Sigmoid colon (tissue), 4 donors: ENCODE measurements at regions not wholly inside any gene's neighbourhood (a gene's known extent, or its start where the extent isn't known, plus 50 kb on each side); places are given as distances from the start of the nearest gene placed in this dataset.

Experiments used
- CTCF ChIP-seq, 4 experiments: fragments of 450-650 bp in 3 of 4; fragments of 200-600 bp in 1 of 4; IDR thresholded peaks; one replicate each; pipeline ENCODE4 v1.5.1; 2016 to 2019; ENCODE audit warnings: antibody characterized with exemption in 4 of 4, mild to moderate bottlenecking in 3 of 4, moderate library complexity in 2 of 4
- POLR2A ChIP-seq, 2 donors: fragments of 450-650 bp; IDR thresholded peaks; one replicate each; pipeline ENCODE4 v1.6.1; 2016; ENCODE audit warnings: antibody characterized with exemption in 2 of 2, mild to moderate bottlenecking in 2 of 2, moderate library complexity in 2 of 2
- POLR2AphosphoS5 ChIP-seq, 4 donors: sonication (generic); formaldehyde crosslinking; IDR thresholded peaks; one replicate each; pipeline ENCODE4 v1.6.1; 2017; ENCODE audit warnings: antibody characterized with exemption in 4 of 4

GRCh38 chr2:181354626-181355025 is 102.6 kb upstream of the ITGA4 start:
- TF ChIP-seq POLR2A (IDR thresholded peaks at IDR 0.05) (no peak), CTCF (IDR thresholded peaks at IDR 0.05) (no peak), POLR2AphosphoS5 (IDR thresholded peaks at IDR 0.05) (no peak)
